K562 (cell line): ENCODE measurements at regions not wholly inside any gene's neighbourhood (a gene's known extent, or its start where the extent isn't known, plus 50 kb on each side); places are given as distances from the start of the nearest gene placed in this dataset.

Experiments used
- BCOR ChIP-seq: fragments of 450-650 bp; IDR thresholded peaks from 2 replicates; pipeline ENCODE4 v1.6.1; 2016
- ELF4 ChIP-seq: fragments of 450-650 bp; formaldehyde crosslinking; IDR thresholded peaks from 2 replicates; pipeline ENCODE4 v1.4.0; 2022; ENCODE audit warnings: missing genetic modification characterization
- KAT7 ChIP-seq: sonication (generic); formaldehyde crosslinking; IDR thresholded peaks from 2 replicates; pipeline ENCODE4 v1.8.0; 2022; ENCODE audit warnings: missing genetic modification reagents, mild to moderate bottlenecking, borderline replicate concordance
- MEIS2 ChIP-seq: fragments of 450-650 bp; IDR thresholded peaks from 2 replicates; pipeline ENCODE4 v1.6.1; 2014; ENCODE audit warnings: mild to moderate bottlenecking; ENCODE audit not compliant: partially characterized antibody
- PBX2 ChIP-seq, 2 experiments: IDR thresholded peaks in 1 of 2; conservative IDR thresholded peaks in 1 of 2; 2 replicates each; pipeline ENCODE4 v1.6.1; 2016; ENCODE audit warnings: low read depth in 2 of 2, mild to moderate bottlenecking in 1 of 2, missing compliant biosample characterization in 1 of 2, missing genetic modification characterization in 1 of 2, moderate library complexity in 1 of 2
- PRDM10 ChIP-seq: fragments of 450-650 bp; IDR thresholded peaks from 2 replicates; pipeline ENCODE4 v1.6.1; 2018; ENCODE audit not compliant: partially characterized antibody
- PYGO2 ChIP-seq: fragments of 450-650 bp; IDR thresholded peaks from 2 replicates; pipeline ENCODE4 v1.6.1; 2016; ENCODE audit warnings: mild to moderate bottlenecking, missing genetic modification characterization, moderate library complexity, missing compliant biosample characterization
- RFX5 ChIP-seq: IDR thresholded peaks from 2 replicates; pipeline ENCODE4 v1.6.1; 2011; ENCODE audit warnings: low read depth, mild to moderate bottlenecking, improper control_type of control experiment, low read length
- TBL1XR1 ChIP-seq, 2 experiments: IDR thresholded peaks; 2 replicates each; pipeline ENCODE4 v1.6.1; 2012; ENCODE audit warnings: improper control_type of control experiment in 2 of 2, low read length in 2 of 2, mild to moderate bottlenecking in 1 of 2
- TBP ChIP-seq: optimal IDR thresholded peaks from 2 replicates; pipeline ENCODE3; 2011; ENCODE audit warnings: low read depth, low read length, improper control_type of control experiment
- TEAD4 ChIP-seq, 2 experiments: sonication (generic) in 1 of 2; formaldehyde crosslinking in 1 of 2; IDR thresholded peaks; 2 replicates each; pipeline versions ENCODE4 v1.6.1 to v1.8.0; 2012 to 2022; ENCODE audit warnings: borderline replicate concordance in 1 of 2, inconsistent platforms in 1 of 2, low read length in 1 of 2, mild to moderate bottlenecking in 1 of 2, missing genetic modification reagents in 1 of 2
- TRIM25 ChIP-seq: fragments of 450-650 bp; IDR thresholded peaks from 2 replicates; pipeline ENCODE4 v1.7.0; 2016; ENCODE audit warnings: borderline replicate concordance
- WHSC1 ChIP-seq: IDR thresholded peaks from one replicate; pipeline ENCODE4 v1.6.1; 2012; ENCODE audit warnings: low read length, control low read depth, inconsistent platforms
- ZKSCAN3 ChIP-seq: fragments of 250-450 bp; sonication (Bioruptor Pico); IDR thresholded peaks from 2 replicates; pipeline ENCODE4 v1.4.0; 2020
- ZKSCAN8 ChIP-seq: fragments of 200-800 bp; sonication (Bioruptor generic); IDR thresholded peaks from 2 replicates; pipeline ENCODE4 v1.6.1; 2016; ENCODE audit warnings: missing genetic modification characterization, missing compliant biosample characterization
- ZNF277 ChIP-seq: fragments of 250-450 bp; sonication (Bioruptor Pico); IDR thresholded peaks from 2 replicates; pipeline ENCODE4 v1.8.0; 2022; ENCODE audit warnings: inconsistent platforms, mild to moderate bottlenecking, moderate library complexity, borderline replicate concordance
- ZNF589 ChIP-seq: fragments of 200-800 bp; sonication (Bioruptor generic); IDR thresholded peaks from 2 replicates; pipeline ENCODE4 v1.6.1; 2016; ENCODE audit warnings: low read depth, missing genetic modification characterization, missing compliant biosample characterization

- TF ChIP-seq PRDM10, result peak; percentile 52
- TF ChIP-seq PYGO2 (tag), result peak; percentile 27; the same call in 1 of the 2 replicates
- TF ChIP-seq ZNF277 (CRISPR knock-in tag), result no peak
- no peak for TF ChIP-seq ZNF589 (CRISPR knock-in tag)
- TF ChIP-seq PBX2 (CRISPR knock-in tag; IDR thresholded peaks at IDR 0.05; ENCODE audit: low read depth), result no peak
- TF ChIP-seq PBX2 (tag; conservative IDR thresholded peaks at IDR 0.05; ENCODE audit: low read depth), result peak; percentile 62
- peak; percentile 69; the same call in 1 of the 2 replicates for TF ChIP-seq ELF4
- peak; percentile 82 to 96; a peak in 3 of 4 replicates for TF ChIP-seq TBL1XR1 (IDR thresholded peaks at IDR 0.05; ENCODE audit: low read length in 2 of 2)
- TF ChIP-seq BCOR, result peak; percentile 85
- no peak for TF ChIP-seq ZKSCAN3 (CRISPR knock-in tag)
- no peak for TF ChIP-seq KAT7
- no peak for TF ChIP-seq TRIM25
- 0 out of 2 replicates have a peak, but pooled peaks have one; percentile 77 for TF ChIP-seq RFX5
- TF ChIP-seq ZKSCAN8 (CRISPR knock-in tag), result 0 out of 2 replicates have a peak, but pooled peaks have one; percentile 47
- no peak for TF ChIP-seq WHSC1
- peak; percentile 99 for TF ChIP-seq TBP
- peak; percentile 83 for TF ChIP-seq TEAD4 (IDR thresholded peaks at IDR 0.05; ENCODE audit: low read length)
- no peak for TF ChIP-seq TEAD4 (CRISPR knock-in tag; IDR thresholded peaks at IDR 0.05; ENCODE audit: borderline replicate concordance)
- peak; percentile 82 for TF ChIP-seq MEIS2
These were observed 80.4 kb upstream of the ZNF184 start (continued) for GRCh38 chr6:27553123-27553904.
